GM12864 (cell line): ENCODE measurements at regions not wholly inside any gene's neighbourhood (a gene's known extent, or its start where the extent isn't known, plus 50 kb on each side); places are given as distances from the start of the nearest gene placed in this dataset.

Source experiments
- DNase-seq: peaks from one replicate; pipeline ENCODE4 v3.0.0-alpha.2; 2011; ENCODE audit warnings: low read depth
- H3K4me3 ChIP-seq: 2 replicates; pipeline ENCODE4 v1.5.1; 2011; ENCODE audit warnings: mild to moderate bottlenecking, low read depth, low read length, control low read depth
- CTCF ChIP-seq: IDR thresholded peaks from 2 replicates; pipeline ENCODE4 v1.5.1; 2011; ENCODE audit warnings: low read depth, mild to moderate bottlenecking, moderate library complexity, low read length, control low read depth, inconsistent platforms; ENCODE audit errors: missing control alignments

GRCh38 chr5:17388717-17389116 lies 109.3 kb upstream of the TAF11L2 start:
- no peak for TF ChIP-seq CTCF
- no peak for DNase-seq
- H3K4me3 ChIP-seq = no peak overlapping the region

- no peak for TF ChIP-seq CTCF
- DNase-seq = no peak
- H3K4me3 ChIP-seq = no peak overlapping the region
Observed at GRCh38 chr5:17394086-17394485, 103.9 kb upstream of the TAF11L2 start.

GRCh38 chr5:17395106-17395880 lies 102.7 kb upstream of the TAF11L2 start:
- no peak for DNase-seq
- no peak overlapping the region for H3K4me3 ChIP-seq
- TF ChIP-seq CTCF = no peak

- no peak for DNase-seq
- no peak for TF ChIP-seq CTCF
Observed at GRCh38 chr5:17396247-17396646, 101.8 kb upstream of the TAF11L2 start.

GRCh38 chr5:17398431-17398830 lies 99.6 kb upstream of the TAF11L2 start:
- no peak for DNase-seq
- no peak overlapping the region for H3K4me3 ChIP-seq

More at GRCh38 chr5:17396247-17396646, 101.8 kb upstream of the TAF11L2 start:
- H3K4me3 ChIP-seq = no peak overlapping the region

GRCh38 chr5:17398866-17399835 lies 98.9 kb upstream of the TAF11L2 start:
- no peak overlapping the region for H3K4me3 ChIP-seq
- no peak for DNase-seq
- no peak for TF ChIP-seq CTCF

More at GRCh38 chr5:17398431-17398830, 99.6 kb upstream of the TAF11L2 start:
- TF ChIP-seq CTCF = no peak
